H7 (cell line): ENCODE measurements at regions not wholly inside any gene's neighbourhood (a gene's known extent, or its start where the extent isn't known, plus 50 kb on each side); places are given as distances from the start of the nearest gene placed in this dataset.
"Not testable (repeated sequence)": the region's sequence is repeated elsewhere in the genome, so short reads cannot be mapped to it uniquely, and the experiment has no call there.

ENCODE experiments used
- DNase-seq: peaks from one replicate; pipeline ENCODE4 v3.0.0; 2012
- H3K27me3 ChIP-seq: 2 replicates; pipeline ENCODE4 v1.6.0; 2011; ENCODE audit warnings: mild to moderate bottlenecking, low read length; ENCODE audit not compliant: control insufficient read depth, insufficient read depth
- H3K36me3 ChIP-seq: replicated peaks from 2 replicates; pipeline ENCODE4 v1.5.1; 2011; ENCODE audit warnings: low read length; ENCODE audit not compliant: control insufficient read depth, insufficient read depth
- H3K4me3 ChIP-seq: 2 replicates; pipeline ENCODE4 v1.5.1; 2011; ENCODE audit warnings: low read depth, mild to moderate bottlenecking, control low read depth, low read length, moderate library complexity; ENCODE audit not compliant: insufficient read depth

- H3K27me3 ChIP-seq: no peaks in the 10 kb centered on the region
- DNase-seq: no peak
- H3K36me3 ChIP-seq: no peaks in the 10 kb centered on the region
- no peak overlapping the region for H3K4me3 ChIP-seq
These were observed 1026.0 kb downstream of the REEP3 start for GRCh38 chr10:64547168-64547567.

GRCh38 chr10:64555666-64556065, 1034.5 kb downstream of the REEP3 start:
- H3K4me3 ChIP-seq: no peak overlapping the region
- no peaks in the 10 kb centered on the region for H3K36me3 ChIP-seq
- DNase-seq: no peak
- no peaks in the 10 kb centered on the region for H3K27me3 ChIP-seq

- Histone ChIP-seq H3K4me3 (no peak overlapping the region), H3K36me3 (no peaks in the 10 kb centered on the region), H3K27me3 (no peaks in the 10 kb centered on the region)
- DNase-seq: no peak
These were observed 1037.1 kb downstream of the REEP3 start for GRCh38 chr10:64558094-64558835.

GRCh38 chr10:64571056-64571455, 1049.9 kb downstream of the REEP3 start:
- Histone ChIP-seq H3K27me3 (no peaks in the 10 kb centered on the region), H3K4me3 (no peak overlapping the region), H3K36me3 (no peaks in the 10 kb centered on the region)
- DNase-seq: no peak

- DNase-seq: no peak
- H3K27me3 ChIP-seq: no peaks in the 10 kb centered on the region
- H3K4me3 ChIP-seq: no peak overlapping the region
- H3K36me3 ChIP-seq: no peaks in the 10 kb centered on the region
These were observed 1052.6 kb downstream of the REEP3 start for GRCh38 chr10:64573623-64574325.

GRCh38 chr10:64574371-64574770, 1053.2 kb downstream of the REEP3 start:
- no peak for DNase-seq
- Histone ChIP-seq H3K27me3 (no peaks in the 10 kb centered on the region), H3K4me3 (no peak overlapping the region), H3K36me3 (no peaks in the 10 kb centered on the region)

GRCh38 chr10:64576497-64576896, 1055.3 kb downstream of the REEP3 start:
- no peaks in the 10 kb centered on the region for H3K27me3 ChIP-seq
- DNase-seq: no peak
- no peak overlapping the region for H3K4me3 ChIP-seq
- no peaks in the 10 kb centered on the region for H3K36me3 ChIP-seq

GRCh38 chr10:64578757-64579156, 1057.6 kb downstream of the REEP3 start:
- H3K4me3 ChIP-seq, DNase-seq, H3K27me3 ChIP-seq, H3K36me3 ChIP-seq: not testable (repeated sequence)

GRCh38 chr10:64586934-64587503, 1065.8 kb downstream of the REEP3 start:
- DNase-seq: no peak
- no peaks in the 10 kb centered on the region for H3K27me3 ChIP-seq
- no peaks in the 10 kb centered on the region for H3K36me3 ChIP-seq
- no peak overlapping the region for H3K4me3 ChIP-seq

GRCh38 chr10:64594072-64594471, 1072.9 kb downstream of the REEP3 start:
- H3K36me3 ChIP-seq: no peaks in the 10 kb centered on the region
- H3K27me3 ChIP-seq: no peaks in the 10 kb centered on the region
- no peak overlapping the region for H3K4me3 ChIP-seq
- no peak for DNase-seq

GRCh38 chr10:64598600-64598999, 1077.4 kb downstream of the REEP3 start:
- no peak for DNase-seq
- H3K27me3 ChIP-seq: no peaks in the 10 kb centered on the region
- H3K4me3 ChIP-seq: no peak overlapping the region
- H3K36me3 ChIP-seq: no peaks in the 10 kb centered on the region

GRCh38 chr10:64601298-64601697, 1080.1 kb downstream of the REEP3 start:
- Histone ChIP-seq H3K36me3 (no peaks in the 10 kb centered on the region), H3K27me3 (no peaks in the 10 kb centered on the region), H3K4me3 (no peak overlapping the region)
- DNase-seq: no peak

GRCh38 chr10:64617085-64617484, 1095.9 kb downstream of the REEP3 start:
- no peak for DNase-seq
- Histone ChIP-seq H3K27me3 (no peaks in the 10 kb centered on the region), H3K4me3 (no peak overlapping the region), H3K36me3 (no peaks in the 10 kb centered on the region)

- DNase-seq: no peak
- H3K36me3 ChIP-seq: no peaks in the 10 kb centered on the region
- no peak overlapping the region for H3K4me3 ChIP-seq
- no peaks in the 10 kb centered on the region for H3K27me3 ChIP-seq
These were observed 1097.9 kb downstream of the REEP3 start for GRCh38 chr10:64619102-64619501.

GRCh38 chr10:64626924-64627323, 1105.7 kb downstream of the REEP3 start:
- Histone ChIP-seq H3K4me3 (no peak overlapping the region), H3K36me3 (no peaks in the 10 kb centered on the region), H3K27me3 (no peaks in the 10 kb centered on the region)
- no peak for DNase-seq
